CD1c-positive myeloid dendritic cell (primary cell): ENCODE measurements at regions not wholly inside any gene's neighbourhood (a gene's known extent, or its start where the extent isn't known, plus 50 kb on each side); places are given as distances from the start of the nearest gene placed in this dataset.

Experiments
- DNase-seq: peaks from one replicate; pipeline ENCODE4 v3.0.0-alpha.2; 2016; ENCODE audit errors: extremely low spot score

- no peak for DNase-seq
These were observed 54.1 kb upstream of the PIK3C2G start for GRCh38 chr12:18207266-18207665.

GRCh38 chr12:18206198-18206597, 55.1 kb upstream of the PIK3C2G start:
- DNase-seq: no peak

- no peak for DNase-seq
These were observed 57.3 kb upstream of the PIK3C2G start for GRCh38 chr12:18204053-18204452.

GRCh38 chr12:18192119-18192518, 69.2 kb upstream of the PIK3C2G start:
- no peak for DNase-seq

GRCh38 chr12:18183141-18183540, 78.2 kb upstream of the PIK3C2G start:
- DNase-seq: no peak

GRCh38 chr12:18171571-18171970, 81.6 kb upstream of the RERGL start:
- DNase-seq: no peak

GRCh38 chr12:18168016-18168415, 78.0 kb upstream of the RERGL start:
- DNase-seq: no peak

GRCh38 chr12:18165889-18166288, 75.9 kb upstream of the RERGL start:
- DNase-seq: no peak

GRCh38 chr12:18165422-18165871, 75.5 kb upstream of the RERGL start:
- DNase-seq: no peak

GRCh38 chr12:18160901-18161300, 70.9 kb upstream of the RERGL start:
- DNase-seq: no peak

- DNase-seq: peak; percentile 47
These were observed 69.0 kb upstream of the RERGL start for GRCh38 chr12:18158774-18159557.

GRCh38 chr12:18153826-18154225, 63.8 kb upstream of the RERGL start:
- no peak for DNase-seq

- DNase-seq: no peak
These were observed 61.0 kb upstream of the RERGL start for GRCh38 chr12:18151036-18151435.

GRCh38 chr12:18148961-18149360, 59.0 kb upstream of the RERGL start:
- no peak for DNase-seq

- DNase-seq: peak; percentile 76
These were observed 56.4 kb upstream of the RERGL start for GRCh38 chr12:18146363-18146762.

- peak; percentile 43 for DNase-seq
These were observed 55.9 kb upstream of the RERGL start for GRCh38 chr12:18145924-18146323.

GRCh38 chr12:18141048-18141982, 51.3 kb upstream of the RERGL start:
- DNase-seq: no peak

- peak; percentile 58 for DNase-seq
These were observed 50.1 kb upstream of the RERGL start for GRCh38 chr12:18139989-18140596.
